Neural crest cell (in vitro differentiated cells): ENCODE measurements at regions not wholly inside any gene's neighbourhood (a gene's known extent, or its start where the extent isn't known, plus 50 kb on each side); places are given as distances from the start of the nearest gene placed in this dataset.

Experiments used
- DNase-seq: peaks from one replicate; pipeline ENCODE4 v3.0.0; 2021; ENCODE audit warnings: low read depth, mixed read lengths, low spot score
- H3K27ac Mint-ChIP-seq: one replicate; pipeline ENCODE4 v1.8.0; 2021; ENCODE audit warnings: mild to moderate bottlenecking, mixed read lengths; ENCODE audit not compliant: unreplicated experiment
- H3K27me3 Mint-ChIP-seq: 2 replicates; pipeline ENCODE4 v1.8.0; 2021; ENCODE audit warnings: low read depth, mild to moderate bottlenecking, mixed read lengths
- H3K36me3 Mint-ChIP-seq: 2 replicates; pipeline ENCODE4 v1.8.0; 2021; ENCODE audit warnings: low read depth, mild to moderate bottlenecking, mixed read lengths
- H3K4me1 Mint-ChIP-seq: 2 replicates; pipeline ENCODE4 v1.8.0; 2021; ENCODE audit warnings: mixed read lengths
- H3K4me3 Mint-ChIP-seq: one replicate; pipeline ENCODE4 v1.8.0; 2021; ENCODE audit warnings: mild to moderate bottlenecking, mixed read lengths
- H3K9me3 Mint-ChIP-seq: 2 replicates; pipeline ENCODE4 v1.8.0; 2021; ENCODE audit warnings: mixed read lengths
- TF ChIP-seq, protein P1 (sequence below): fragments of 200-600 bp; sonication (generic); conservative IDR thresholded peaks from 2 replicates; pipeline ENCODE4 v1.5.0; 2021; ENCODE audit warnings: antibody characterized with exemption, mild to moderate bottlenecking

DNA sequence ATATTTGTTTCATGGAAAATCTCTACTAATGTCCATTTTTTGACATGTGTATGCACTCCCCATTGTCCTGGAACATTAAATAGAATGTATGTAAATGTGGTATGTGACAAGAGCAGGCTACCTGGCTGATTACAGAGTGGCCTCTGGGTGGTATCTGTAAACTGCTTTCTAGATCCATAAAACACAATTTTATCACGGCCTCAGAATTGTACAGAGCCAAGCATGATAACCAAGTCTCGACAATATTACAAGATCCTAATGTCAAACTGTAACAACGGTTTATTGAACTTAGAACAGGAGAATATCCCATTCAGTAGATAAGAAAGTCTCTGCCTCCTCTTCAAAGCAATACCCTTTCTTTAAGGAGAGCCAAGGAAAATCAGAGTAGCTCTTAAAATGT lies 212.4 kb downstream of the PCDH7 start:
- DNase-seq: no peak
- Mint-ChIP-seq H3K36me3 (no peaks in the 10 kb centered on the region), H3K9me3 (no peaks in the 10 kb centered on the region), H3K4me1 (peaks cover 18% of the 10 kb centered on the region), H3K4me3 (no peak overlapping the region), H3K27me3 (no peaks in the 10 kb centered on the region), H3K27ac (no peak overlapping the region)
- TF ChIP-seq, protein P1, sequence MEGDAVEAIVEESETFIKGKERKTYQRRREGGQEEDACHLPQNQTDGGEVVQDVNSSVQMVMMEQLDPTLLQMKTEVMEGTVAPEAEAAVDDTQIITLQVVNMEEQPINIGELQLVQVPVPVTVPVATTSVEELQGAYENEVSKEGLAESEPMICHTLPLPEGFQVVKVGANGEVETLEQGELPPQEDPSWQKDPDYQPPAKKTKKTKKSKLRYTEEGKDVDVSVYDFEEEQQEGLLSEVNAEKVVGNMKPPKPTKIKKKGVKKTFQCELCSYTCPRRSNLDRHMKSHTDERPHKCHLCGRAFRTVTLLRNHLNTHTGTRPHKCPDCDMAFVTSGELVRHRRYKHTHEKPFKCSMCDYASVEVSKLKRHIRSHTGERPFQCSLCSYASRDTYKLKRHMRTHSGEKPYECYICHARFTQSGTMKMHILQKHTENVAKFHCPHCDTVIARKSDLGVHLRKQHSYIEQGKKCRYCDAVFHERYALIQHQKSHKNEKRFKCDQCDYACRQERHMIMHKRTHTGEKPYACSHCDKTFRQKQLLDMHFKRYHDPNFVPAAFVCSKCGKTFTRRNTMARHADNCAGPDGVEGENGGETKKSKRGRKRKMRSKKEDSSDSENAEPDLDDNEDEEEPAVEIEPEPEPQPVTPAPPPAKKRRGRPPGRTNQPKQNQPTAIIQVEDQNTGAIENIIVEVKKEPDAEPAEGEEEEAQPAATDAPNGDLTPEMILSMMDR: no peak

DNA sequence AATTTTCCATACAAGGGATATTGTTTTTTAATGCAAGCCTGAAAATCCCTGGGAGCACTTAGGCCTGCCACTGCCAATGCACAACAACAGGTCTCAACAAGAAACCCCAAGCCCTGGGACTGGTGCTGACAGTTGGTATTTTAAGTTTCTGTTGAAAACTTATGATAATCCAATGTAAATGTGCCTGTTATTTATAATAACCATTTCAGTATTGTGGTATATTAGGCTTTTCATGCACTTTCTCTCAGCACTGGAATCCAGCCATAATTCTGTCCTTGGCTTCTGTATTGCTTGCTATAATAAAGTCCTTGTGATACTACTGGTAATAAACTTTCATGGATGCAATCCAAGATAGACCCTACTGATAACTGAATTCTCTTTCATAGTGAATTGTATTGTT lies 218.9 kb downstream of the PCDH7 start:
- Mint-ChIP-seq H3K4me1 (peaks cover 2% of the 10 kb centered on the region), H3K27me3 (no peaks in the 10 kb centered on the region), H3K27ac (no peak overlapping the region), H3K36me3 (no peaks in the 10 kb centered on the region), H3K9me3 (no peaks in the 10 kb centered on the region), H3K4me3 (no peak overlapping the region)
- DNase-seq: no peak
- TF ChIP-seq, protein P1: no peak

DNA sequence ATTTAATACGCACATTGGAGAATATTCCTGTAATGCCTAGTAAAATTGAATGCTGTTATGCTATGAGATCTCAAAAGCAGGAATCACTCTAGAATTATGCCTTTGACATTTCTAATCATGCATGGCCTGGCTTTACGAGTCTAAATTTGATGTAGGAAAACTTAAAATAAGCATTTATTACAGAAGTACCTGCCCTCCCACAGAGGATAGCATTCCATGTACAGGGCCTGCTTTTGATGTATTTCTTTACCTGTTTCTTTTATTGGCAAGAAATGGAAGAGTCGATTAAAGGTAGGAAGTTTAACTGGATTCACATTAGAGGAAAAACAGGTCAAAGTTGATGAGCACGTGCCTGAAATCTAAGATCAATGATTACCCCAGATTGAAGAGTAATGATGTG lies 219.5 kb downstream of the PCDH7 start:
- TF ChIP-seq, protein P1: no peak
- Mint-ChIP-seq H3K9me3 (no peaks in the 10 kb centered on the region), H3K27me3 (no peaks in the 10 kb centered on the region), H3K36me3 (no peaks in the 10 kb centered on the region), H3K4me1 (no peaks in the 10 kb centered on the region), H3K27ac (no peak overlapping the region), H3K4me3 (no peak overlapping the region)
- no peak for DNase-seq

DNA sequence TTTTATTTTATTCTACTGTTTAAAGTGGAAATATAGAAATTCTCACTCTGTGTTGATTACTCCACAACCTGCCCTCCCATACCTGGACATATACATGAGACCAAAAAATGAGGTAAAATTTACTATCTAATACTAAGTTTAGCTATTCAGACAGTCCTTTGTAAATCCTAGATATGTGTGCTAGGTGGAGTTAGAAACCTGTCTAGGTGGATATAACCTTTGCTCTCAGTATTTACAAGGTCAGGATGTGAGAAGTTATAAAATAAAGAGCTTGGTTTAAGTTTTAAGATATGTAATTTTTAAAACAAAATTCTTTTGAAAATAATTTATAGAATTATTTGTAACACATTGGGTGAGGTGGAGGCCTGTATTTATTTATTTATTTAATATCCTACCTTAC lies 221.5 kb downstream of the PCDH7 start:
- Mint-ChIP-seq H3K4me1 (no peaks in the 10 kb centered on the region), H3K36me3 (no peaks in the 10 kb centered on the region), H3K27me3 (no peaks in the 10 kb centered on the region), H3K27ac (no peak overlapping the region), H3K4me3 (no peak overlapping the region), H3K9me3 (no peaks in the 10 kb centered on the region)
- no peak for DNase-seq
- TF ChIP-seq, protein P1: no peak

DNA sequence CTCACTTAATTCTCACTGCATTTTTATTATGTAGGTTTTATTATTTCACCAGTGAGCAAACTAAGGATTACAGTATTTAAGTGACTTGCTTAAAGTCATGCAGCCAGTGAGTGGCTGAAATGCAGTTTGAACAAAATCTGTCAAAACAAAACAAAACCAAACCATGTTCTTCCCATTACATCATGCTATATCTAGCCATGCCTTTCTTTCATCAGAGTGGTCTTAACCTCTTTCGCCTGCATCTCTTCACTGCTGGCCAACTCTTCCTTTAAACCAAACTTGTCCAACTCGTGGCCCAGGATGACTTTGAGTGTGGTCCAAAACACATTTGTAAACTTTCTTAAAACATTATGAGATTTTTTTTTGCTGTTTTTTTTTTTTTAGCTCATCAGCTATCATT lies 223.2 kb downstream of the PCDH7 start:
- Mint-ChIP-seq H3K4me3 (no peak overlapping the region), H3K27ac (no peak overlapping the region), H3K27me3 (no peaks in the 10 kb centered on the region), H3K4me1 (no peaks in the 10 kb centered on the region), H3K9me3 (no peaks in the 10 kb centered on the region), H3K36me3 (no peaks in the 10 kb centered on the region)
- TF ChIP-seq, protein P1: no peak
- DNase-seq: no peak

DNA sequence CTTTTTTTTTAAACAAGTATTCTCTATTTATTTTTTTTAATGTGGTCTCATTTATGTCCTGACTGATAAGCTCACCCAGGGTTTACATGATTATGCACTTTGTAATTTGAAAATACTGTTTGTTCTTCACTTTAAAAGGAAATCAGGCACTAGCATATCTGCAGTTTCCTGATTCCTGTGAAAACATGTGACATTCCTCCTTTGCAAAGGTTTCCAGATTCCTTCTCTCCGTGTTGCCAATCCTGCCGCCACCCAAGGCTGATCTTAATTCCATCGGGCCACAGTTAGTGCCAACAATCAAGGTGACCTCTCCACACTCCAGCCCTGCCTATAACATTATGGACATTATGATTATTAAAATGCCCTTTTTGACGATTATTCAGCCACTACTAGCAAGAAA lies 225.4 kb downstream of the PCDH7 start:
- DNase-seq: no peak
- TF ChIP-seq, protein P1: no peak
- Mint-ChIP-seq H3K4me1 (no peaks in the 10 kb centered on the region), H3K36me3 (no peaks in the 10 kb centered on the region), H3K27me3 (no peaks in the 10 kb centered on the region), H3K9me3 (no peaks in the 10 kb centered on the region), H3K4me3 (no peak overlapping the region), H3K27ac (no peak overlapping the region)
